GM19455 (cell line): ENCODE measurements at regions not wholly inside any gene's neighbourhood (a gene's known extent, or its start where the extent isn't known, plus 50 kb on each side); places are given as distances from the start of the nearest gene placed in this dataset.

Experiments
- ATAC-seq: cut with Tn5 transposase; IDR thresholded peaks from one replicate; pipeline ENCODE4 v1.9.1; 2021; ENCODE audit not compliant: unreplicated experiment

DNA sequence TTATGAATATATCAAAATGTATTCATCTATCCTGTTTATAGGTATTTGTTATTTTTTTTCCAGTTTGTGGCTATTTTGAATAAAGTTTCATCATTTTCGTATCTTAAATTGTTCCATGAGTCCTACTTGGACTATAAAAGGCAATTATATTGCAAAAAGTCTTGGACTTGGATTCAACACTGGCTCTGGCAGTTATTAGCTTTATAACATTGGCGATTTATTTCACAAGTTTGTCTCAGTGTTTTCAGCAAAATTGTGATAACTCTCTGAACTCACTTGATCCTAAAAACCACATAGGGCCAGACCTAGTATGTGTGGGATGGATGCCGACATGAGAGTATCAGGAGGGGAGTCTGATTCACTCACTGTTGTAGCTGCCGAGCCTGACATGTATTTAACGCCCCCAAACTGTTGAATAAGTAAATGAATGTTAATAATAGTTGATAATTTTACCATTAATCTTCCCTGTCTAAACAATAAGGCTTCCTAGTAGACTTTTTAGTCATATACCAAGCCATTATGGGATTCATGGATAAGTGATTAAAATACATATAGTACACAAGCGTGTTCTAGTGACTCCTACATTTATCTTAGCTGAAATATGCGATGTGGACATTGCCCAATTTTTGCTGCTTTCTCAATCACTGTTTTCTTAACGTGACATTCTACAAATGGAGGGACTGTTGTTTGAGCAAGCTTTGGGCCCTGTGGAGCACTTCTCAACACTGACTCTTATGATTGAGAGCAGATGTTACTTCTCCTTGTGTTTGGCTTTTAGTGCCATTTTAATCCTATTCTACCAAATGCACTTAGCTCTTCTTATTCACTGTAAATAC, 907.6 kb downstream of the EPHA4 start:
- ATAC-seq: no peak

DNA sequence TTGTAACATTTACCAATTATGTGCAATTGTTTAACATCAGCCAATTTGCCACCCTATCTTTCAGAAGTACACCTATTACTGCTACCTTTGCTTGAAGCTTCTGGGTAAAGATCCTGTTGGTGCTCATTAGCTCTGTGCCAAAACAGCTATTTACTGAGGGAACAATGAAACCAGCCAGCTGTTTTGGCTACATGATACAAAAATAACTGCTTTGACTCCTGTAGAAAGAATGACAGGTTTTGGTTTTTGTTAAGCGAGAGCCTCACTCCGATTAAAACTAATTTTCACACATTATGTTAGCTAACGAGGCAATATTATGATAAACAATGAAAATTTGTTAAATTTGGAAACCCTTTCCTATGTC, 907.0 kb downstream of the EPHA4 start:
- no peak for ATAC-seq

DNA sequence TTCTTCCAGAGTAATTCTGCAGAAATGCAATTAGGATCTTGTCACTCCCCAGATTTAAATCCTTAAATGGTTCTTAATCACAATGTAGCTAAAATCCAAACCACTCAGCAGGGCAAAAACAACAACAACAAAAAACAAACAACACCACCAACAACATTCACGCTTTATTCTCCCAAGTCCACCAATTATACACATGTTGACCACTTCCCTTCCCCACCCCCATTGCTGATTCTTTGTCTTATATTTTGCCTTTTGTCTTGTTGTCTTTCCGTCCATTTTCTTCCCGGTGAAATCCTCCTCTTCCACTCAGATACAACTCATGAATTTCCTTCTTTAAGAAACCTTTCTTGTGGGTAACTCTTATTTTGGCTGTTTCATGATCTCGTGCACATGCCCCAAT, 902.8 kb downstream of the EPHA4 start:
- ATAC-seq: no peak

DNA sequence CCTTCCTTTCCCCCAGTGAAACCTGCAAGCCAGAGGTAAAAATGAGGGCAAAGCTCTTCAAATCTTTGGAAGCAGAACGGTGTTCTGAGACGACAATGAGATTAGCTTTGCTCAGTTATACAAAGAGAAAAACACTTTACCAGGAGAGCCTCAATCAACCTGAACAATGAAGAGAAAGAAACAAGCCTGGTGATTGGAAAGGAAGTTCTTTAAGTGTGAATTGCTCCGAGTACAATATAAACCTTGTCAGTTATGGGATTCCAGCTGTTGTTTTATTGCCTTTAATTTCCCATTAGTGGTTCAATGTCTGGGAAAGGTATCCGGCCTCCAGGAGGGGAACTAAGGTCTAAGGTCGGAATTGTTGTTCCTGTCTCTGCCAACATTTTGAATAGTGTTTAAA, 901.6 kb downstream of the EPHA4 start:
- ATAC-seq: no peak

DNA sequence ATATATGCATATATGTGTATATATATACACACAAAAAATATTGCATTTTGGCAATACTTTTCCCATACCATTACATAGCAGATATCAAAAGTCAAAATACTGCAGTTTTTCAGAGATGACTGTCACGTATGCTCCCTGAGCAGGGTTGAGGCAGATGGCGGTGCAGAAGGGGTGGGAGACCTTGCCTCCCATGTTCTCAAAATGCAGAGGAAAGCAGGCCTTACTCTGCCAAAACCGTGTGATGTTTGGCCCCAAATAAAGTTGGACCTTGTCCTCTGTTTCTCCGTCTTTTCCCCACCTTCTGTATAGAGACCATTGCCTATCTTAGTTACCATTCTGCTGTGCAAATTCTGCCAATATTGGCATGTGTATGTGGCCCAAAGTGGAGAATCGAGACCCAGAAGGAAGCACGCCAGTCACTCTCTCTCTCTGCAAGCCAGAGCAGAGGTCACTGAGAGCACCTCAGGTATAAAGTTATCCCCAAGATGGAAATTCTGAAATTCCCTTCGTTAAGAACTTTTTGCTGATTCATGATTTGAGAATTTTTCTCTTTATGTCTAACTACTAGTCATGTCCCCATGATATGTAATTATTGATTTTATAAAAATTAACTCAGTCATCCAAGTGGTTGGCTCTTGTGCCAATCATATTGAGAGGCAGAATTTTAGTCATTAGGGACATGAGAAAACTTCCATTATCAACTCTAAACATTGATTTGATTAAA, 898.8 kb downstream of the EPHA4 start:
- ATAC-seq: no peak

DNA sequence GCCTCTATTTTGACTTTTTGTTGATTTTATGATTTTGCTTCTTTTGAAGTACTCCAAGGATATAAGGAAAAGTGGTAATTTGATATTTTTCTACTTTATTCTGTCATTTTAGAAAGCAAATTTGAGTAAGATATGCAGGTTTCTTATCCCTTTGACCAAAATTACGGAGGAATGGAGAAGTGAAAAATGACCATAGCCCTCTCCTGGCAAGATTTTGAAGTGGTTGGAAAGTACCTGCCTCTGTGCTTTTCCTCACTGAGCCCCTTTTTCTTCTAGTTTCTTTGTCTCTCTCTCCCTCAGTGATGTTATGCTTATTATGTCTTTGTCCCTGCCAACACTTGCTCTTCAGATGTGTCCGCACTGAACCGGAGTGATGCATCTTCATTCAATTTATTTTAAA, 898.1 kb downstream of the EPHA4 start:
- no peak for ATAC-seq

DNA sequence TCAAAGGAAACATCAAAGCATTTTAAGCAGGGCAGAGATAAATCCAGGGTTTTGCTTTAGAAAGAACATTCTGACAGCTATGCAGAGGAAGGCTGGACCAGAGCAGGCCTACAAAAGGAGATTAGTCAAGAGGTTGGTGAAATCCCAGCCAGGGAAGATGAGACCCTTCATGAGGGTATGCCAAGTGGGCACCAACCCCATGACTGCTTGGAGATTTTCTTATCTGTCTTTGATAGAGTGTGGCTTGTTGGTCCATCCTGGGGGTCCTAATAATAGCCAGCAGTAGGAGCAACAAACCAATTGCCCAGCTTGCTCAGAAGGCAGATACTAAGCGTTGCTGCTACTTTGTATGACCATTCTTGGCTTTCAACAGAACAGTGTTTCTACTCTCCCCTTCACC, 895.4 kb downstream of the EPHA4 start:
- no peak for ATAC-seq

DNA sequence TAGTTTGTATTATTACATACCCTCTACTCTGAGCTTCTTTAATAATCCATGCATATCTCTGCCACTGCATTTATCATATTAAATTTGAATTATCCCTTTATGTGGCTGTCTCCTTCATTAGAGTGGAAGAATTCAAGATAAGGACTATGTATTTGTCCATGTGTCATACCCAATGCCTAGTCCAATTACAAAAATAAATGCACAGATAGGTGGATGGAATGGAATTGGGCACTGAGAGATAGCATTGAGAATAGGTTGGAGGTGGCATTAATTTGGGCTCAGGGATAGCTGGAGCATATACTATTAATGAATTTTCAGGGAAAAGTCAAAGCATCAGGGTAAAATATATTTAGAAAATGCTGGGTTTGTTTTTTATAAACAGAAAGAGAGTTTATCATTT, 893.2 kb downstream of the EPHA4 start:
- ATAC-seq: no peak

DNA sequence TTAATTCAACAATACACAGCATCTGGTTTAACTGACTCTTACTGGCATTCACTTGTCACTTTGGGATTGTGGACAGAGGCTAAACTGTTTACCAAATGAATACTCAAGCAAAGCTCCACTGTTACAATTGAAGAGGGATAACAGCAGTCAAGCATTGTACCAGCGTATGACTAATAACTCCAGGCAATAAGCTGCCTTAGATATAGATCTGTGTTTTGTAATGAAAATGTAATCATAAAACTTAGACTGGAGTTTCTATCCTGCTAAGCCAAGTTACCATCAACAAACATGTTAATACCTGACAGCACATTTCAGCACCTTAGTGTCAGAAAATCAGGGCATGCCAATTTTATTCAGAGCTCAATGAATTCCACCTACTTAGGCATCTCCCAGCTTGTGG, 889.5 kb downstream of the EPHA4 start:
- ATAC-seq: no peak

DNA sequence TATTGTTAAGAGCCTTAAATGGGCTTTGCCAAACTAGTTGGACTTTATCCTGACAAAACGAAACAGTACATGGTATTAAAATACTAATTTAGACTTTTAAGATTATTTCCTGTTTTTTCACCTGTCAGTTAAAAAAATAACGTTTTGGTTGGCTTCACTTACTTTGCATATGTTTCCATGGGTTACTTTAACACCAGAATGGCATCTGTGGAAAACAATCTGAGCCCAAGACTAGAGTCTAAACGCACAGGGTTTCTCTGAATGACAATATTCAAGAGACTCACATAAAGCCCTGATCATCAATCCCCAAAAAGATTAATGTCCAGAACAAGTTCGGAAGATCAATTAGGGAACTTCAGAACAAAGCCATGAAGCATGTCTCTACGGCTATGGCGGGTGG, 888.0 kb downstream of the EPHA4 start:
- no peak for ATAC-seq

DNA sequence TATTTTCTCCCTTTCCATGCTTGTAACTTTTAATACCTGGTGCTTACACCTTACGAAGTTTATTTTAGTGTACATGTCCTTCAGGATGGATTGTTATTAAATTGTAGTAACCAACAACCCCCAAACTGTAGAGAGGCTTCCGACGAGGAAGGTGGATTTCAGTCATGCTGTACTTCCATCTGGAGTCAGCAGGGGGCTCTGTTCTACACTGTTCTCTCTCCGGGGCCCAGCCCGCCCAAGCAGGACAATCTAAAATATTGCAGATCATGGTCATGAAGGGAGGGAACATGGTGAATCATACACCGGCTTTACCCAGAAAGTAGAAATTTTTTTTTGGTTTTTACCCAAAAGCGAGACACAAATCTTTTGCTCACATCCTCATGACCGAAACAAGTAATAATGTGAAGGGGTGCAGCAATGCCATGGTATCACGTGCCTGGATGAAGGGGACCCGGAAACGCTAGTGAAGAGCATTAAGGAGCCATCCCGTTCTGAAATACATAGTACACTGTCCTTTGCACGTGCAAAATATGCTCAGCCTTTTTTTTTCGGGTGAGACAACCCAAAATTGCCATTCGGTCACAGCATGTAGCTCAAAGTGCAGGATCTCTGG, 884.8 kb downstream of the EPHA4 start:
- peak; percentile 88 for ATAC-seq

DNA sequence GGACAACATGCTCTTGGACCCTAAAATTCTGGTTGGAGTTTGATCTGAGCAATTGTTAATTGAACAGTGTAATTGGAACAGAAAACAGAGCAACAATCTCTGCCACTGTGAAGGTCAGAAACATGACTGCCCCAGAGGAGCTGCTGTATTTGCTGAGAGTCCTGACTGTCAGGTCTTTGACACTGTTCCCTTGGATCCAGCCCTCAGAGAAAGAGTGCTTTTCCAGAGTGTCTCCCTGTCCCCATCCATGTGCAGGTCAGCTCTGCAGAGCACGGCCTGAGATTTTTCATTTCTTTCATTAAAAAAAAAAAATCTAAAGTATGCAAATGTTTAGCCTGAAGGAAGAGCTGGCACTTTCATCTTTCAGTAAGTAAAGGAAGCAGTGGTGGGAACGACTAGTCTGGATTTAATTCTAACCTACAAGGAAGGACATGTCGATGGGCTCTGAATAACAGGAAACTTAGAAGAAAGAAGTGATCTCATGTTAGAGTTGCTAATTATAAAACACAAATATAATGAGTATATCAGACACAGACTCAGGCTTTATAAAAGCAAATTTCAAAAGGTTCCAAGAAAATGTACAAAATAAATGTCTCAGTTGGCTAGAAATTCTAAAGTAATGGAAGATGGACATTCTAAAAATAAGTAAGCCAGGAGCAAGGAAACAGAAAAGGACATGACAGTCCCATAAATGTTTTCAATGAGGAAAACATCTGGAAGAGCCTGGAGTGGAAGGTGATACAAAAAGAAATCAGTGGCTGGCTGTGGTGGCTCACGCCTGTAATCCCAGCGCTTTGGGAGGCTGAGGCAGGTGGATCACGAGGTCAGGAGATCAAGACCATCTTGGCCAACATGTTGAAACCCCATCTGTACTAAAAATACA, 876.5 kb downstream of the EPHA4 start:
- no peak for ATAC-seq

DNA sequence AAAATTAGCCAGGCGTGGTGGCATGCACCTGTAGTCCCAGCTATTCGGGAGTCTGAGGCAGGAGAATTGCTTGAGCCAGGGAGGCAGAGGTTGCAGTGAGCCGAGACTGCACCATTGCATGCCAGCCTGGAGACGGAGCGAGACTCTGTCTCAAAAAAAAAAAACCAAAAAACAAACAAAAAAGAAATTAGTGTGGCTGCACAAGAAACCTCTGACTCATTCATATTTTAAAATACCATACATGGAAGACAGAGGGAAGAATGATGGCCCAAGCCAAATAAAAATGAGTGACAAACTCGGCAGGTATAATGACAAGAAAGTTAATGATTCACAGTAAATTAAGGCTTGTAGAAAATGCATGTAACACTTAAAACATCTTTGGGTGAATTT, 875.8 kb downstream of the EPHA4 start:
- no peak for ATAC-seq

DNA sequence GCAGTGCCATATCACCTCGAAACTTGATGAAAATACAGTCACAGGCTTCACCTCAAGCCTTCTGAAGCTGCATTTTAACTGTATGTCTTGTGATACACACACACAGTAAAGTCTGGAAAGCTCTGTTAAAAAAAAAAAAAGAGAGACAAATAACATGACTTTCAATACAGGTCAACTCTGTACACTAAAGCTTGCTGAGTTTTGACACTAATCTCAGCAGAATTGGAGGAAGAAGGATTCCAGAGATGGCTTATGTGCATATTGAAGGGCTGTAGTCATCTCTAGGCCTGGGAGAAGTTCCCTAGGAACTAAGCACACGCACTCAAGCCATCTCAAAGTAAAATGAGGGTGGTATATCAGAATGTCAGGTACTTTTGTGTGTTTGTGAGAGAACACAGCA, 875.1 kb downstream of the EPHA4 start:
- ATAC-seq: no peak

DNA sequence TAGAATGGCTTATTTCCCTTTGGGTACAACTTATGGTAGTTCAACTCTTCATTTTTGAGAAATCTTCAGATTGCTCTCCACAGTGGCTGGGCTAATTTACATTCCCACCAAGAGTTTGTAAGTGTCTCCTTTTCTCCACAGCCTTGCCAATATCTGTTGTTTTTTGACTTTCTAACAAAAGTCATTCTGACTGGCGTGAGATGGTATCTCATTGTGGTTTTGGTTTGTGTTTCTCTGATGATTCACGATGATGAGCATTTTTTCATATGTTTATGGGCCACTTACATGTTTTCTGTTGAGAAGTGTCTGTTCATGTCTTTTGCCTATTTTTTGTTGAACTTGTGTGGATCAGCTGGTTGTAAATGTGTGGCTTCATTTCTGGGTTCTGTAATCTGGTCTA, 871.0 kb downstream of the EPHA4 start:
- ATAC-seq: no peak

DNA sequence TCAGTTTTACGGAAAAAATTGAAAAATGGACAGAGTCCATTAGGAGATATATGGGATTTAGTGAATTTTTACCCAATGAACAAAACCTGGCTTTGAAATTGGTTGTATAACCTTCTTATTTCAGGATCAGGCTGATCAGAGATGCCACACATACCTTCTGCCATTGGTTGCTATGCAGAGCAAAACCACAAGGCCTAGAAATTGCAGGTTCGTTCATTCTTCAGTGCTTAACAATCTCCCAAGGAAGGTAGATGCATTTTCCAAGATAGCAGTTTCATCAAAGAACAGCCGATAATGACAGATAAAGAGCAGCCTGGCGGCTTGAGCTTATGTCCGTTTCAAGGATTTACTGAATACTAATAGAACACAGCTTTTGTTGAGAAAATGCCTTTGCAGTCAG, 868.8 kb downstream of the EPHA4 start:
- no peak for ATAC-seq

DNA sequence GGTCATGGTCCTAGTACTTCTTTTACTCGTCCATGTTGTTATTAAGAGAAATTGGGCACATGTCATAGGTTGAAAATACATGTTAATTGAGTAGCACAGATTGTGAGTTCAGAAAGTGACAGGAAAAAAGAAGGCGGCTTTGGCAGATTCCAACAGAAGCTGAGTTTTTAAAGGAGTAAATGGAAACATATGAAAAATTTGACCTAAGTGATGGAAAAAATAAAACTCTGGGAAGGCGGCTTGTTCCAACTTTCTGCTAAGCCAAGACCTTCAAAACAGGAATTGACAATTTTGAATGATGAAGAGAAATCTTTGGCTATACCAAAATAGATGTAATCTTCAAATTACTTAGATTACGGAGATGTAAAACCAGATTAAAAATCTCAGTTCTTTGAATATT, 868.0 kb downstream of the EPHA4 start:
- no peak for ATAC-seq

DNA sequence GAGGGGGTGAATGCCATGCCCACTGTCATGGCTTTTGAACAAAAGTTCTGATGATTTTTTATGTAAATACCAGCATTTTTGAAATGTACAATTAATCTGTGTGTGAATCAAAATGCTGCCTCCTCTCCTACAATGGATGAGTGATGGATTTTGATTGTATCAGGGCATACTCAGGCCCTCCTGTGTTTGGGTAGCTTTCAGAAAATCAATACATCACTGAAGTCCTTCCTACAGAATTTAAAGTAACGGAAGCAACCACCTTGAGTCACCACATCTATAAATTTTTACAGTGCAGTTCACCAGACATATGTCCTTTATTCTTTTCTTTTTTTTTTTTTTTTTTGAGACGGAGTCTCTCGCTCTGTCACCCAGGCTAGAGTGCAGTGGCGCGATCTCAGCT, 867.3 kb downstream of the EPHA4 start:
- ATAC-seq: no peak

DNA sequence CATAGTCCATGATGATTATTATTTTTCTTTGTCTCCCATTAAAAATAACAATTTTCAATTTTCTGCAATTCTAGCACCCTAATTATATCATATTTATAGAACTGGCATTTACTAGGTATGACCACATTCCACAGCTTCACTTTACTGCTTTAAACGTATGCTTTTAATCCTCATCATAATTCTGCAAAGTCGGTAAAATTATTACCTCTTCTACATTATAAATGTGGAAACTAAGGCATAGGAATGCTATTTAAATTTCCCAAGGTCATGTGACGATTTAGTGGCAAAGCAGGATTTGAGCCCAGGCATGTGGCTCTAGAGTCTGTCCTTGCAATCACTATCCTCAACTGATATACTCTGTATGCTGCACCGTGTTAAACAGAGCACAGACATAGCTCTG, 866.4 kb downstream of the EPHA4 start:
- no peak for ATAC-seq

DNA sequence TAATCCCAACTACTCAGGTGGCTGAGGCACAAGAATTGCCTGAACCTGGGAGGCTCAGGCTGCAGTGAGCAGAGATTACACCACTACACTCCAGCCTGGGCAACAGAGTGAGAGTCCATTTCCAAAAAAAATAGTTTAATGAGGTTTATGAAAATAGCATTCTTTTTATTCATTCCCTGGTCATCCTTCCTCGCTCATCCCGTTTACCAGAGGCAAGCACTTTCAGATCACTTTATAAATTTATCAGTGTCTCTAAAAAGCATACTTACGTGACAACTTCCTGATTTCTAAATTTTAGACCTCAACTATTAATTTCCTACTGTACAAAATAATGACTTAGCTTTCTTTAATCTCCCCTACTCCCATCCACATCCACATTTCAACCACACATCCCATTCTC, 864.8 kb downstream of the EPHA4 start:
- no peak for ATAC-seq

DNA sequence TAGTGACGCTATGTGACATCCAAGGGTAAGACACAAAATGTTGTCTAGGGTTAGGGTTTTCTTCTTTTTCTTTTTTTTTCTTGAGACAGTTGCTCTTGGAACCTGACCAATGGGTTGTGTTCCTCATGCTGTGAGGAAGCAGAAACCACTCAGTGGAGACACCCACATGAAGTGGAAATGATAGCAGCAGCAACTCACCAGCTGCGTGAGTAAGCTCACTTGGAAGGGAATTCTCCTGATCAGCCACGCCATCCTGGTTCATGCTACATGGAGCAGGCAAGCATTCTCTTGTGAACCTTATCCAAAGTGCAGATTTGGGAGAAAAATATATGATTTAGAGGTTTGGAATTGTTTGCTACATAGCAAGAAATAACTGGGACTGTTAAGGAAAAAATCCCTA, 863.7 kb downstream of the EPHA4 start:
- no peak for ATAC-seq
